Mesodermal cell (in vitro differentiated cells): ENCODE measurements at regions not wholly inside any gene's neighbourhood (a gene's known extent, or its start where the extent isn't known, plus 50 kb on each side); places are given as distances from the start of the nearest gene placed in this dataset.
A peak's percentile ranks its signal among the peaks of the same experiment; 100 is the strongest.
"Not testable (repeated sequence)": the region's sequence is repeated elsewhere in the genome, so short reads cannot be mapped to it uniquely, and the experiment has no call there.

ENCODE experiments used
- H3K27ac ChIP-seq: 2 replicates; pipeline ENCODE4 v1.7.0; 2013; ENCODE audit warnings: mild to moderate bottlenecking, low read depth, low read length, moderate library complexity; ENCODE audit not compliant: severe bottlenecking
- H3K36me3 ChIP-seq: 2 replicates; pipeline ENCODE4 v1.7.1; 2013; ENCODE audit warnings: mild to moderate bottlenecking, low read length, moderate library complexity; ENCODE audit not compliant: control insufficient read depth, insufficient read depth
- H3K4me1 ChIP-seq: one replicate; pipeline ENCODE4 v1.7.1; 2013; ENCODE audit warnings: mild to moderate bottlenecking, low read length; ENCODE audit not compliant: insufficient read depth, control insufficient read depth, poor library complexity, severe bottlenecking
- H3K4me3 ChIP-seq: 2 replicates; pipeline ENCODE4 v1.7.0; 2013; ENCODE audit warnings: low read length, control low read depth, mild to moderate bottlenecking; ENCODE audit not compliant: insufficient read depth, poor library complexity, severe bottlenecking; ENCODE audit errors: extremely low read depth
- H3K9me3 ChIP-seq: 2 replicates; pipeline ENCODE4 v1.7.1; 2013; ENCODE audit warnings: mild to moderate bottlenecking, low read length, moderate library complexity; ENCODE audit not compliant: control insufficient read depth
- WGBS, 2 experiments: methylation state at CpG; one replicate each; pipeline ENCODE4 v1.1.5; 2013; ENCODE audit warnings: missing lambda C conversion rate in 2 of 2; ENCODE audit not compliant: insufficient coverage in 2 of 2; 5-methylcytosine and 5-hydroxymethylcytosine counted together

DNA sequence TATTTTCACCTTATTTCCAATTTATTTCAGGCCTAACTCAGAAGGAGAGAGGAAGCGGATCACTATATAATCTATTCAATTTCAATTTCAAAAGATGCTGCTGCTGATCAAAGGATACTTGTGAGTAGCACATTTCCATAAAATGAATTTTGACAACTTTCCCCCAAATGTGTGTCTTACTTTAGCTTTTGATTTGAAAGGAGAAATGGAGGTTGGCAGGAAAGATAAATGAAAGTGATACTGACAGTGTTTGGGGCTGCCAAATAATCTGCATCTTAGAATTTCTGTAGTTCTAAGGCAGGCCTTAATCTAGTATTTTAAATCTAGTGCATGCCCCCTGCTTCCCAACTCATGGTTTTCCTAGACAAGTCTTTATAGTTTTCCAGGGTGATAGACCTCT, 535.4 kb downstream of the DOK5 start:
- Histone ChIP-seq H3K9me3 (peaks cover 3% of the 10 kb centered on the region), H3K4me1 (no peaks in the 10 kb centered on the region), H3K36me3 (no peaks in the 10 kb centered on the region), H3K27ac (no peak overlapping the region), H3K4me3 (no peak overlapping the region)
- no CpG with 5 or more reads among the region's 1 CpG for WGBS, 2 experiments

DNA sequence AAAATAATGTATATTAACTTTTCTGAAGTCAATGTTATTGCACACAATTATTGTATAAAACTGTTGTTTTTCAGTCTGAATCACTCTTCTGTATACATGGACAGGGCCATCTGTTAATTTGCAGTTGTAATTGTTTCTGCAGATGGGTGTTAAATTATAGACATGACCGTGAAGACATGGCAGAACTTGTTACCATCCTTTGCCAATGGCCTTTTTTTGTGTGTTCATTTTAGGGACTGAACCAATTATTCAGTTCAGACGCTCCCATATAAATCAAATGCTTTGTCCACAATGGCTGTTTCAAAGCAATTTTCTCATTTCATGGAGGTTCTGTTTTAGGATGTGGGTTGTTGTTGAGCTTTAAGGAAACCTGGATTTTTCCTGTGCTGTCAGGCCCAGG, 533.7 kb downstream of the DOK5 start:
- Histone ChIP-seq H3K36me3 (no peaks in the 10 kb centered on the region), H3K4me1 (no peaks in the 10 kb centered on the region), H3K4me3 (no peak overlapping the region), H3K9me3 (no peaks in the 10 kb centered on the region), H3K27ac (no peak overlapping the region)
- 67% methylated on average over 1 of the region's 2 CpGs; no CpG with 5 or more reads in 1 of the 2 experiments for WGBS, 2 experiments

- no peak overlapping the region for H3K27ac ChIP-seq
- H3K4me1 ChIP-seq: no peaks in the 10 kb centered on the region
- 44% methylated on average over 1 of the region's 3 CpGs; no CpG with 5 or more reads in 1 of the 2 experiments for WGBS, 2 experiments
- no peak overlapping the region for H3K4me3 ChIP-seq
- no peaks in the 10 kb centered on the region for H3K36me3 ChIP-seq
- peaks cover 8% of the 10 kb centered on the region for H3K9me3 ChIP-seq
Measured at GRCh38 chr20:55004044-55004443, 528.7 kb downstream of the DOK5 start.

GRCh38 chr20:54995553-54995952, 520.2 kb downstream of the DOK5 start:
- 74 to 81% methylated on average over 3 of the region's 5 CpGs for WGBS, 2 experiments
- H3K4me1 ChIP-seq: no peaks in the 10 kb centered on the region
- H3K27ac ChIP-seq: no peak overlapping the region
- H3K36me3 ChIP-seq: no peaks in the 10 kb centered on the region
- no peak overlapping the region for H3K4me3 ChIP-seq
- no peaks in the 10 kb centered on the region for H3K9me3 ChIP-seq

GRCh38 chr20:54995011-54995410, 519.6 kb downstream of the DOK5 start:
- WGBS, 2 experiments: 56 to 59% methylated on average over 3 to 4 of the region's 4 CpGs
- no peak overlapping the region for H3K4me3 ChIP-seq
- H3K27ac ChIP-seq: peak overlapping the region; percentile 13
- no peaks in the 10 kb centered on the region for H3K4me1 ChIP-seq
- no peaks in the 10 kb centered on the region for H3K9me3 ChIP-seq
- no peaks in the 10 kb centered on the region for H3K36me3 ChIP-seq

DNA sequence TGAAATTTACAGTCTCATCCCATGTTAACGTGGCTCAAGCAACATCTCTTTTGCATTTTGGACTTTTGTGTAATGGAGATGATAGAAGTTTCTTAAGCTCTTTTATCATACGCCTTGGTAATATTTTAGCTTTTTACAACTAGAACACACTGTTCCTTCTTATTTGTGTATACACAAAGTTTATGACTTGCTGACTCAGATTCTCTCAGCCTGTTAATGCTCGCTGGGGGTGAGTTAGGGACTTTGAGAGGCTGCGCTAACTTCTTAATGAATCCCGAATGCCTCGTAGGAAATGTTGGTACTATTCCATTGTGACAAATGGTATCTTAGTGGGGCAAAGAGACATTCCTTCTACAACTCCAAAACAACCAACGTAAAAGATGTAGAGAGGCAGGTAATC, 509.7 kb downstream of the DOK5 start:
- 60% methylated on average over 2 of the region's 7 CpGs; no CpG with 5 or more reads in 1 of the 2 experiments for WGBS, 2 experiments
- Histone ChIP-seq H3K9me3 (peaks cover under 1% of the 10 kb centered on the region), H3K36me3 (no peaks in the 10 kb centered on the region), H3K4me3 (no peak overlapping the region), H3K27ac (no peak overlapping the region), H3K4me1 (no peaks in the 10 kb centered on the region)

DNA sequence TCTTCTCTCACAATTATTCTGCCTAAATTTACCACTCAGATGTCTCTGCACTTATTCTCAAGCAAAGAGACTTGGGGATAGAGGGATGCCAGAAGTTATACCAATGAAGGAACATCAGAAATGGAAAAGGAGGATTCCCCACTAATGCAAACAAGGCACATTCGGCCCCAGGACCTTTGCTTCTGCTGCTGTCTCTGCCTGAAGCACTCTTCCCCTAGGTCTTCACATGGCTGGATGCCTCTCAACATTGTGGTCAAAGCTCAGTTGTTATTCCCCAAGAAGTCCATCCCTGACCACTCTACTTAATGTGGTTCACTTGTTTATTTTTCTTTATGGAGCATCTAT, 508.7 kb downstream of the DOK5 start:
- no peak overlapping the region for H3K4me3 ChIP-seq
- H3K27ac ChIP-seq: no peak overlapping the region
- H3K4me1 ChIP-seq: no peaks in the 10 kb centered on the region
- no peaks in the 10 kb centered on the region for H3K36me3 ChIP-seq
- WGBS, 2 experiments: 40 to 43% methylated on average over 1 of the region's 1 CpG
- peaks cover 4% of the 10 kb centered on the region for H3K9me3 ChIP-seq

DNA sequence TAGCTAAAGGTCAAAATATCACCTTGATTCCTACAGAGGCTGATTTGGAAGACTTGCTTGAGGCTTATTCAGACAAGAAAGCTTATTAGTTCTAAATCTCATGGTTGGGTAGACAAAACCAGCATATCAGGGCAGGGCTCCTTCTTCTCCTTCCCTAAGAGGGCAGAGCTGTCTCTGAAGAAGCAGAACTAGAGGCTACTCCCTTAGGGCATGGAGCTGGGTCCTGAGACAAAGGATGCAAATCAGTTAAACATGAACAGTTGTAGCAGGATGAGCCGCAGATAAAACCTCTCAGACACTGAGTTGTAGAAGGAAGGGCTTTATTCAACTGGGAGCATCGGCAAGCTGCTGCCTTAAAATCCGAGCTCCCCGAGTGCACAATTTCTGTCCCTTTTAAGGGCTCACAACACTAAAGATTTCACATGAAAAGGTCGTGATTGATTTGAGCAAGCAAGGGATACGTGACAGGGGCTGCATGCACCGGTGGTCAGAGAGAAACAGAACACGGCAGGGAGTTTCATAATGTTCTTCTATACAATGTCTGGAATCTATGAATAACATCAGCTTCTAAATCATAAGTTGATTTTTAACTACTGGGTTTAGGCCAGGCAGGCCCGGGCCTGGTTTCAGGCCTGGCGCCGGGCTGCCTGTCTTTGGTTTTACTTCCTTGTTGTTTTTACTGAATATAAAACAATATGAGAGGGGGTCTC, 508.2 kb downstream of the DOK5 start:
- H3K36me3 ChIP-seq, H3K4me3 ChIP-seq, H3K4me1 ChIP-seq, H3K9me3 ChIP-seq, H3K27ac ChIP-seq: not testable (repeated sequence)
- 90 to 96% methylated on average over 4 to 5 of the region's 11 CpGs for WGBS, 2 experiments

DNA sequence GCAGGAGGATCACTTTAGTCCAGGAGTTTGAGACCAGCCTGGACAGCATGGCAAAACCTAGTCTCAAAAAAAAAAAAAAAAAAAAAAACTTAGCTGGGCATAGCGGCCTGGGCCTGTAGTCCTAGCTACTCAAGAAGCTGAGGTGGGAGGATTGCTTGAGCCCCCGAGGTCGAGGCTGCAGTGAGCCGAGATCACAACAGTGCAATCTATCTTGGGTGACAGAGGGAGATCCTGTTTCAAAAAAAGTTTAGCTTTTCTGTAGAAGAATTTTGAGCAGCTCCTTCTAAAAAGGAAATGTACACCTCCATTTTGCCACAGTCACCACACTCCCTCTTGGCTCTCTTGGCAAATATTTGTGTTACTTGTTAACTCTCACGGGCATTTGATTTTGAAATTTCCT, 505.8 kb downstream of the DOK5 start:
- Histone ChIP-seq H3K4me3 (no peak overlapping the region), H3K36me3 (no peaks in the 10 kb centered on the region), H3K4me1 (no peaks in the 10 kb centered on the region), H3K27ac (no peak overlapping the region), H3K9me3 (peaks cover 4% of the 10 kb centered on the region)
- WGBS, 2 experiments: 60 to 72% methylated on average over 3 of the region's 5 CpGs

DNA sequence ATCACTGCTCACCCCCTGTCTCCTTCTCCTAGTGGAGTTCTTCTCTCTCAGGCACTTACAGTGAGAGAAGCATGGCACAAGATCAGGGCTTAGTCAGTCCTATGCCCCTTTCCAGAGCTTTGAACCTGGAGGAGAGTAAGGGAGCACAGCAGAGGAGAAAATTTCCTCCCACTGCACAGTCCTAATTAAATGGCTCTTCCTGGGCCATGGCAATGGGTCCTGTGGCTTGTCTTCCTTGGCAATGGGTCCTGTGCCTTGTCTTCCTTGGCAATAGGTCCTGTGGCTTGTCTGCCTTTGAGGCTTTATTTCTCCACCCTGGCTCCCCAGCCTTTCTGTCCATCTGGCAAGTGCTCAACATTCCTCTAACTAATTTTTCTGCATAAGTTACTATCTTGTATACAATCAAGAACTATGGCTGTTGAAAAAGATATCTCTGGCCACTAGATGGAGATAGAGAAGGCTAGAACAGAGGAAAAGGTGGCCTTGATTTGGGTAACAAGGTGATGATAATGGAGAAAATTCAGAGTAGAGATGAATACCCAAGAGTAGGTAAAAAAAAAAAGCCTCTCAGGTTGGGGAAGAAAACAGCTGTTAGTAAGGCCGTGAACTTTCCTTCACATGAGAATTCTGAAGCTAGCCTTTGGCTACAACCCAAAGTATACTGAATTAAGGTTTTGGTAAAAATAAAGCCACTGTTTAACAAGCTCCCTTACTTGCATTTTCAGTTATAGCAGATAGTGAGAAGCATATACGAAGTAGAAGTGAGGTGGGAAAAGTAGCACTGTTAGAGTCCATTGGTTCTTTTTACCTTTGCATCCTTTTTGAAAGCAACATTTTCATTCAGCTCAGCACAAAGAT, 504.9 kb downstream of the DOK5 start:
- H3K27ac ChIP-seq: no peak overlapping the region
- no peaks in the 10 kb centered on the region for H3K4me1 ChIP-seq
- no CpG with 5 or more reads among the region's 2 CpGs for WGBS, 2 experiments
- no peaks in the 10 kb centered on the region for H3K36me3 ChIP-seq
- H3K4me3 ChIP-seq: no peak overlapping the region
- peaks cover 4% of the 10 kb centered on the region for H3K9me3 ChIP-seq

DNA sequence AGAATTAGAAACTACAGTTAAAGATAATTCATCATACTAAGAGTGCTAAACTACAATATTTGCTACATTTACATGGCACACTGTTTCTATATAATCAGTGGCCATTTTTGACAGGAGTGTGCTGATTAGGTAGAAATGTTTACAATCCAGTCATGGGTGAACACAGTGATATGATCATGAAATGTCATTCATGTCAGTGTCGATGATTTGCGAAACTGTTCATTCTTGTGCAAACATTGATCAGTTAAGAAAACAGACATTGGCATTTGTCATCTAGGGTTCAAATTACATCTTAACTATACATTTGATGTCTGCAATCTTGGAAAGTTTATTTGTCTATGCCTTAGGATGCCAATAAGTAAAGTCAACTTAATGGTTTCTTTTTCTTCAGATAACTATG, 474.9 kb downstream of the DOK5 start:
- H3K4me3 ChIP-seq: no peak overlapping the region
- 100% methylated on average over 1 to 2 of the region's 2 CpGs for WGBS, 2 experiments
- no peaks in the 10 kb centered on the region for H3K36me3 ChIP-seq
- H3K4me1 ChIP-seq: no peaks in the 10 kb centered on the region
- no peaks in the 10 kb centered on the region for H3K9me3 ChIP-seq
- no peak overlapping the region for H3K27ac ChIP-seq
